GM19238 (cell line): ENCODE measurements at regions not wholly inside any gene's neighbourhood (a gene's known extent, or its start where the extent isn't known, plus 50 kb on each side); places are given as distances from the start of the nearest gene placed in this dataset.
"Not testable (repeated sequence)": the region's sequence is repeated elsewhere in the genome, so short reads cannot be mapped to it uniquely, and the experiment has no call there.

Source experiments
- DNase-seq: peaks from one replicate; pipeline ENCODE4 v3.0.0; 2011; ENCODE audit warnings: low spot score; ENCODE audit not compliant: insufficient read length

DNA sequence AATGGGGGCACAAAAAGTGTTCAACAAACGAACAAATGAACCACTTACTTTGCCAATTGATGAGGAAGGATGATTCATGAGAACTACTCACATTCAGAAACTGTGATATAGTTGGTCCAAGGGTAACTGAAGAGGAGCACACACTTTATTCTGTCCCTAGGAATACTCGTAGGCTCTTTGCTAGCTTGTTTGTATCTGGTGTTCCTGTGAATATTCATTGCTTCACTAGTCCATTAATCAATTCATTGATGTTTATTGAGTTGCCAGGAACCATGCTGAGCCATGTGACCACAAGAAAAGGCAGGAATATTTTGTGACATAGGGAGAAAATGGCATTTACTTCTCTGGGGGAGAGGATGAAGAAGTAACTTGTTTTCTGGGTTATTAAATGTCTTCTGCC is 338.3 kb downstream of the IL20RB start:
- DNase-seq = no peak

DNA sequence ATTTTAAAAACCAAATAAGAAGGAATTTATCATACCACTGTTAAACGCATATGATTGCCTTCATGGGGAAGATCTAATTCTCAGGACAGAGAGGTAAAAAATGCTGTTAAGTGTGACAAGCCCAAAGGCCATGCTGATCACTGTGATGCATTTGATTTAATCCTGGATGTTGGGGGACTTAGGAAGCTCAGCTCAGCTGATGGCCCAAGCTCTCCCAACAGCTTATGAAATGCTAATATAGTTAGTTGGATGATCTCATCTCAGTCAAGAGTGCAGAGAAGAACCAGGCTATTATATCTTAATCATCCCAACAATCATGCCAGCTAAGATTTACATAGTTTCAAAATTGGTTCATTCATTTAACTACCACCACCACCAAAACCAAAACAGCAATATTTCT is 340.0 kb downstream of the IL20RB start:
- DNase-seq = no peak

DNA sequence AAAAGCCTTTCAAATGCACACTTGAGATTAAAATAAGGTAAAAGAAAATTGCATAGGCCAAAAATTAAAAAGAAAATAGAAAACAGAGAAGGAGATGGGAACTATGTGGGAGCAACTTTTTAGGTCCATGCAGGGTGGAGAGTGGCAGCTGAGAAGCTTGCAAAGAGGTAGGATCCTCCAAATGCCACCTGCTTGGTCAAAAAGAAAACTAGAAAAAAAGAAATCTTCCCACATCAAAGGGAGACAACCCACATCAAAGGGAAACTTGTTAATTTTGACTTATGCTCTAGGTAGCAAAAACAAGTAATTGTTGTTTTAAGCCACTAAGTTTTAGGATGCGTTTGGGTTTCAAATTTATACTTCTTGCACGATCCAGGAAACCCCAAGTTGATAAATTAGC is 342.9 kb downstream of the IL20RB start:
- no peak for DNase-seq

DNA sequence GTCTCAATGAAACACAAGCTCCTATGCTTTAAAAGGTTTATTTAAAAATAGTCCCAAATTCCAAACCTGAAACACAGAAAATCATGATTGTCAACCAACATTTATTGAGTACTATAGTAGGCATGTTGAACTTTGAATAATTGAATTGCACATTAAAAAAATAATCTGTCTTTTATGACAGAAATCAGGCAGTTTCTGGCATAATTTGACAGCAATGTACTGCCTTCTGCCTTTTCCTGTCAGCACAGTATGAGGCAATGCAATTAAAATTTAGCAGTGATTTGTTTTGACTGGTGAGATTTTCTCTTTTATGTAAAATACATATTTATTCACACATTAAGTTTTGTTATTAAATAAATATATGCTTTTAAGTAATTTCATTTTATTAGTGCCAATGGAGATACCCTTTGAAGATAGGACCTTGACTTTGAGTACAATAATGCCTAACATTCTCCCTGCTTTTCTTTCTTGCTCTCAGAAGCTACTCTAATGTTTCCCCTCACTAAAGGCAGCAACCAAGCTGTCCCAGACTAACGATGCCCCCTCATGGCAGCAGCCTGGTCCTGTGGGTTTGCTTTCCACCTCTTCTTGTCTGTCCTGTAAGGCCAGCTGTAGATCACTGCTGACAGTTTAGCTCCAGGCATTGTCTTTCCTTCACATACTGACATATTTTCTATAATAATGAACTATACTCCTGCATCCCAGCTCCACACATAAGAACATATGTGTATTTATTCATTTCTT is 346.7 kb downstream of the IL20RB start:
- no peak for DNase-seq

DNA sequence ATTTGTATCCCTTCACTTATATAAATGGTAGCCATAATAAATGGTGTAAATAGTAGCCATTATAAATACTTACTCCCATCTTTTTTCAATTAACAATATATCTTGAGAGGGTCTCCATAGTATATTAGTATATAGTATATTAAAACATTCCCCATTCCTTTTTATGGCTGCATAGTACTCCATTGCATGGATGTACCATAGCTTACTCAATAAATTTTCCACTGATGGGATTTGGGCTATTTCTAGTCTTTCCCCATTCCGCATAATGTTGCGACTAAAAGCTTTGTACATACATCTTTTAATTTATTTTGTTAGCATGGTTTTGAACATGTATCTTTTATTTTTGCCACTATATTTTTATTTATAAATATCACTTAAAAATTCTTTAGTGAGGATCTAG is 366.3 kb downstream of the IL20RB start:
- no peak for DNase-seq

DNA sequence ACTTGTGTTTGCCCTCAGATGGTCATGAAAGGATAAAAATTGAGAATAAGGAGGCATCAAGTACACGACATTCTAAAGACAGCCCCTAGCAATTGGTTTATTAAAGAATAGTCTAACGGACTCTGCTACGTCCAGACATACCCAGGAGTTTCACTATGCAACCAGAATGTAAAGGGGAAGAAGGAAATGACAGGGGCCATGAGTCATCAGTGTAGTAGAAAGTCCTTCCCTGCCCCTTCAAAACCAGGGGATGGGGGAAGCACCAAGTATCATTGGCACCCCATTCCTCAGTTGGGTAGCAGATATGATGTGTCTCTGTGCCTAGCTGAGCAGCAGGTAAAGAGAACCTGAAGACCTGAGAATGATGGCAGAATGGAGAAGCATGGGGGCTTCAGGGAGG is 367.4 kb downstream of the IL20RB start:
- DNase-seq = no peak

DNA sequence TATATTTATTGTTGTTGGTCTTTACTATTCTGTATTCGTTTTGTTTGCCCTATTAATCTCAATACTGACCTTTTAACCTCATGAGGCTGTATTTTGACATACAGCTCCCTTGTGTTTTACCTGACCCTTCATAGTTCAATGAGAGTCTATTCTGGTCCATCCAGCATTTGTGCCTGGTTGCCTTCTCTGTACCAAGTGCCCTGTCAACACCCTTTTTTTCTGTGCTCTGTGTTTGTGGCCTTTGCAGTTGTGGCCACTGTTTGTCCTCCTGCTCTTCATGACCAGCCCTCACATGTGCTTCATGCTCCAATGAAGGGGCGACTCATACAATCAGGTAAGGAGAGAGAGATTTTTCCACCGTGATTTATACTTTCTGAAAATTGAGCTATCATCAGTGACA is 368.2 kb downstream of the IL20RB start:
- no peak for DNase-seq

DNA sequence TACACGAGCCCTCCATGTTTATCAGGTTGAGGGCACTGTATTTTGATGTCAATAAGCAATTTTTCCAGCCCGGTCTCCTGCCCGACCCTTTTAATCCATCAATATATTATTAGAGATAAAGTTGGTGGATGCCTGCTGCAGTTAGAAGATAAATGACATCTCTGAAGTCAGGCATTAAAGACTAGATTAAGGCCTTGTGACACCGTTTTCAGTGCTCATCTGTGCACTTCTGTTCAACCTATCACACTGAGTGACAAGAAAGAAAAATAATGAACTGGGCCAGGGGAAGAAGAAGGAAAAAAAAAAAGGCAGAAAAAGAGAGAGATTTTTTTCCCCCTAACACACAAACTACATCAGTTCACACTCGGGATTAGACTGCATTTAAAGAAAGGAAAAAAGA is 371.8 kb downstream of the IL20RB start:
- no peak for DNase-seq

DNA sequence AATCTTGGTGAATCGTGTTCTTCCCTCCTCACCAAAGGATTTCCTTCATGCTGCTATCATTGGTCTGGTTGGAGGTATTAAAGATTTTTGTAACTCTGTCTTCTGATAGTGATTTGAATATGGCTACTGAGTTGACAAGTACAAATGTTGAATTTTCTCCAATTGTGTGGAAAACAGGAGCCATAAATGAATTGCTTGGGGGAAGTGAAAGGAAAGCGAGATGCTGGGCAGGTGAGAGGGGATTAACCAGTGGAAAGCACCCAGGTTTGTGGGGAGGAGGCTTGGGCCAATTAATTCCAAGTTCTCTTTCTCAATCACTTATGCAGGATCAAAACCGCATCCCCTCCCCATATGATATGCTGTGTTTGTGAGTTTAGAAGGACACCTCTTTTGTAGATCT is 372.5 kb downstream of the IL20RB start:
- no peak for DNase-seq

DNA sequence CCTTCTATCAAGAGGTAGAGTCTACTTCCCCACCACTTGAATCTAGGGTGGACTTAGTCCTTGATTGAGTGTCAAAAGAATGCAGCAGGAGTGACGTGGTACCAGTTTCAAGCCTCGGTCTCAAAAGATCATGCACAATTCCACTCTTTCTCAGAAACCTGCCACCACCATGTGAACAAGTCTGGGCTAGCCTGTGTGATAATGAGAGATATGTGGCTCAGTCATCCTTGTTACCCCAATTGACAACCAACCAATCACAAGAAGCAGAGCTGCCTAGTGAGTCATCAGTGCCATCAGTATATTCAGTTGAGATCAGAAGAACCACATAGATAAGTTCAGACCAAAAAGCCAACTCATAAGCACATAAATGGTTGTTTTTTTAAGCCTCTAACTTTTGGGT is 374.5 kb downstream of the IL20RB start:
- DNase-seq = no peak

DNA sequence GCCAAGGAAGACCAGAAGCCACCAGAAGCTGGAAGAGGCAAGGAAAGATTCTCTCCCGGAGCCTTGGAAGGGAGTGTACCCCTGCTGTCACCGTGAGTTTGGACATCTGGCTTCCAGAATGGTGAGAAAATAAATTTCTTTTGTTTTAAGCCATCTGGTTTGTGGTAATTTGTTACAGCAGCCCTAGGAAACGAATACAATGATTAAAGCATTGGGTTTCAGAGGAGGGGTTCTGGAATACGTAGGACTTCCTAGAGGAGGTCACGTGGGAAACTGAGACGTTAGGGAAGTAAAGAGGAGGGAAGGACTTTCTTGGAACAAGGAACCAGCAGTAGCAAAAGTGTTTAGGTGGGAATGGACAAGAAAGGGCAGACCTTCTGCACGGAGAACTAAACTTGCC is 377.7 kb downstream of the IL20RB start:
- no peak for DNase-seq

DNA sequence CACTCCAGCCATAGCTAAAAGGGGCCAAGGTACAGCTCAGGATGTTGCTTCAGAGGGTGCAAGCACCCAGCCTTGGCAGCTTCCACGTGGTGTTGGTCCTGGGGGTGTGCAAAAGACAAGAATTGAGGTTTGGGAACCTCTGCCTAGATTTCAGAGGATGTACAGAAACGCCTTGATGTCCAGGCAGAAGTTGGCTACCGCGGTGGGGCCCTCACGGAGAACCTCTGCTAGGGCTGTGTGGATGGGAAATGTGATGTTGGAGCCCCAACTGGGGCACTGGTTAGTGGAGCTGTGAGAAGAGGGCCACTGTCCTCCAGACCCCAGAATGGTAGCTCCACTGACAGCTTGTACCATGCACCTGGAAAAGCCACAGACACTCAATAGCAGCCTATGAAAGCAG is 380.6 kb downstream of the IL20RB start:
- DNase-seq = not testable (repeated sequence)

DNA sequence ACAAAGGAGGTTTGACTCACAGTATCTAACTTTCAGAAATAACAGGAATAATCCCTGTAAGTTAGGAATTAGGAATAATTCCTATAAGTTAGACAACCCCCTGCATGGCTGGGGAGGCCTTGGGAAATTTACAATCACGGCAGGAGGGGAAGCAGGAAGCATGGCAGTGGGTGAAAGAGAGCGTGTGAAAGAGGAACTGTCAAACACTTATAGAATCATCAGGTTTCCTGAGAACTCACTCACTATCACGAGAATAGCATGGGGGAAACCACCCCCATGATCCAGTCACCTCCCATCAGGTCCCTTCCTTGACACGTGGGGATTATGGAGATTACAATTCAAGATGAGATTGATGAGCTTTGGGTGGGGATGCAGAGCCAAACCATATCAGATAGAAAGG is 385.5 kb downstream of the IL20RB start:
- no peak for DNase-seq

DNA sequence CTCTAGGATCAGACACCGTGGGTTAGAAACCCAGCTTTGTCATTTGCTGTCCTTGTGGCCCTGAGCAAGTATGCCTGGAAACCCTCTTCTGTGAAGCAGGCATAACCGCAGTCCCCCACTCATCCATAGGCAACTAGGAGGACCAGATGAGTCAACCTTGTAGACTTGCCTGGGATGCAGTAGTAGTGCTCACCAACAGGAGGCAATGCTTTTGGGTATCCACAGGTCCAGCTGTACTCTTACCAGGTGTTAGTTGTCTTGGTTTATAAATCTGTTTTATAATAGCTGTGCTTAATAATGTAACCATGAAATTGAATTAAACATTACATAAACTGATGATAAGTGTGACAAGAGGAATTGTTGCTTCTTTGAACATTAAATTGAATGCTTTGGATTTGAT is 389.3 kb downstream of the IL20RB start:
- DNase-seq = no peak

DNA sequence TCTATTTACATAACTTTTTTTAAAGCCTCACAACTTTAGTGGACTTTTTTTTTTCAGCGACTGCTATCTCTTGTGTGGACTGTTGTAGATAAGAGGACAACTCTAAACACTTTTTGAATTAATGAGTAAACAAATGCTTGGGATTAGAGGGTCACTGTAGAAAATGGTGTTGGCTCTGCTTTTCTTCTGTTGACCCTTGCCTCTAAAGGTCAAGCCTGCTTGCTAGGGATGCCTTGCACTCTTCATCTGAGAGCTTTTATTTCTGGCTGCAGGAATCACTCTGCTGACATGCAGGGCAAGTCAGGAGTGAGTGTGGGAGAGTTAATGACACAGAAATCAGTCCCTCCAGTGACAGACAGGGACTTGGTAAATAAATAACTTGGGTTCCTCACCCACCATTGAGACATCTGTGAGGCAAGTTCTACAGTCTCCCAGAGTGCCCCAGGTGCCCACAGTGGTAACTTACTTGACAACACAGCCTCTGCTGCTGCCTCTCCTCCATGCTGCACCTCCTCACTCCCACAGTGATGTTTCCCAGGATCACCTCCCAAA is 390.1 kb downstream of the IL20RB start:
- no peak for DNase-seq

DNA sequence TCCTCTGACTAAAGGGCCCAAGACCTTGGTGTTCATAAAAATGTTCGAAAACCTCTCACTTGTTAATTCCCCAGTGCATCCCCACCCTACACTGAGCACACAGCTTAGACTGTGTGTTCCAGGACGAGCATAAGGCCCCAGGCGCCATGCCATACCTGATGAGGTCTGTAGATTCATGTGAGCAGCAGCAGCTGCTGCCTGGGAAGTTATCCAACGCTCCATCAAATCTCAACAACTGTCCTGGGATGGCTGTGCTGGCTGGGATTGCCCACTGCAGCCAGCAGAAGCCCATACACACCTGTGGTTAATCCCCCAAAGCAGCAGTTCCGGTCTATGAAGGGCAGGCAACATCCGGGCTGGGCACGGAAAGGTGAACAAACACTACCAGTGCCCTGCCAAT is 391.2 kb downstream of the IL20RB start:
- no peak for DNase-seq

DNA sequence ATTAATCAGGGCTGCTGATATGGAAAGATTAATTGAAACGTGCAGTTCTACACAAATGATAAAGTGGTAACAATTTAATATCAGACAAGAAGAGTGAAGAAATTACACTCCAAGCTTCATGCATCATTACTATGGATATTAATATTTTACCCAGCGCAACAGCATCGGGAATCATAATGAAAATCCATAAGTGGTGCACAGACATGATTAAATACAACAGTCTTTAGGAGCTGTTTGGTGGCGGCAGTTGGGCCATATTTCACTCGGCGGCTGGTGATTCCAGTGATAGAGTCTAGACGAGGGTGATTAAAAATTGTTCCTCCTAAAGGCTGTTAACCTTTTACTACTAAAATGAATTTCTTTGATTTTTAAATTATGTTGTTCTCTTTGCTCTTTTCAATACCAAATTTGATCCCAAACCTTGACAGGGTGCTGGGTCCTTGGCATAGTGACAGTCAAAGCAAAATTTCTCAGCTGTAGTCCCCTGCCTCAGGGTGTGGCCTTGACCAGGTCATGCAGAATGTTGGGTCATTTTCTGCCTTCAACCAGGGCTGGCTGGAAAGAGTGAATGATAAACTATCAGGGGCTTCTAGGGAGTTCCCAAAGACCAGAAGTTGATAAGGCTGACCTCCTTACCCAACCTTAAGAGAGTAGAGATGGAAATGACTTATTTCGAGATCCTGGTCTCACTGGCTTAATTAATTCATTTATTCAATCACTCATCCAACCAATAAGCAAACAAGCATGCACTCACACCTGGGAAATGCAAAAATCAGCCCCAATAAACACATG is 392.0 kb downstream of the IL20RB start:
- DNase-seq = no peak

DNA sequence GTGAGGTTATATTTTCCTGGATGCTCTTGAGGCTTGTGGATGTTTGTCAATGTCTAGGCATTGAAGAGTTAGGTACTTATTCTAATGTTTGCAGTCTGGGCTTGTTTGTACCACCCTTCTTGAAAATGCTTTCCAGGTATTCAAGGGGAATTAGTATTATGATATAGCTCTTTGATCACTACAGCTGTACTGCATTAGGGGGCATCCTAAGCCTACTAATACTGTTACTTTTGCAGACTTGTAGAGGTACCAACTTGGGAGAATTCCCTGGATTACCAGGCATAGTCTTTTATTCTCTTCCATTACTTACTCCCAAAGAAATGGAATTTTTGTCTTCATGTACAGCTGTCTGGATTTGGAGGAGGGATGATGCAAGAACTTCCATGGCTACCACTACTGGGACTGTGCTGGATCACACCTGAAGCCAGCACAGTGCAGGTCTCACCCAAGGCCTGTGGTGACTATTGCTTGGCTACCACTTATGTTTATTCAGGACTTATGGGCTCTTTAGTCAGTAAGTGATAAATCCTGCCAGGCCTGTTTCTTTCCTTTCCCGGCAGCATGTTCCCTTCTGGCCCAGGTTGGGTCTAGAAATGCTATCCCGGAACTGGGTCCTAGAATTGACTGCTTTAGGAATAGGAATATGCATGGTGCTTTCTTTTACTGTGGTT is 402.9 kb downstream of the IL20RB start:
- DNase-seq = no peak

DNA sequence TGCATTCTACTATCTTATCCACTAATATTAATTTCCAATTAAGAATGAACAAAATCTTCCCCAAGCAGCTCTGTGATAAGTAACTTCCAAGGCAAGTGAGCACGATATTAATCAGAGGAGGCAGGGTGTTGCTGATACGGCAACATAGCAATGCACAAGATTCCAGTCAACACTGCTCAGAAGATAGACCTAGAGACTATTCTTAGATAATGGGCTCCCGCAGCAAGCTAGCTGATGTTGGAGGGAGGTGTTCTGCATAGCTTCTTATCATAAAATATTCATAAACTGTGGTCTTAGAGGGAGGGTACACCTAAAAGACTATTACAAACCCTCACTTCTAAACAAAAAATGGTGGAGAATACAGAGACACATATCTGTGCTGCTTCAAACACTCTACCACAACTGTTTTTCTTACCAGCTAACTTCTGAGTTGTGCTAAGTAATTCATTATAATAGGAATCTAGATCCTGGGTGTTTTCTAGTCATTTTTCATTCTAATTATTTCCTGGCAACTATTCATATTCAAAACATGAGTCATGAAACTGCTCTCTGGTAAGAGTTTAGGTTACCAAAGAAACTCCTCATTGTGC is 382.0 kb upstream of the SOX14 start:
- DNase-seq = no peak

DNA sequence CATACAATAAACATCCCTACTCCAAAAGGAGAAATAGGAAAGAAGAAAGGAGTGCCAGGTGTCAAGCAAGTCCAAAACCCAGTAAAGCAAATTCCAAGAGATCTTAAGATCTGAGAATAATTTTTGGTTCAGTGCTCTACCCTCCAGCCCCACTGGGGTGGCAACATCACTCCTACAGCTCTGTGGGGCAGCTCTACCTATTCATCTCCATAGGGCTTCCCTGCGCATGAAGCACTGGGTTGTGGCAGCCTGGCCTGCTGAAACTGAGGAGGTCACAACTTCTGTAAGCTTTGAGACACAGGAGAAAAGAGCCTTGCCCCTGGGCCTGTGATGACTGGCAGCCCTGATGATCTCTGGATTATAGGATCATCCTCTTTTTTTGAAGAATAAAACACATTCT is 378.2 kb upstream of the SOX14 start:
- no peak for DNase-seq

DNA sequence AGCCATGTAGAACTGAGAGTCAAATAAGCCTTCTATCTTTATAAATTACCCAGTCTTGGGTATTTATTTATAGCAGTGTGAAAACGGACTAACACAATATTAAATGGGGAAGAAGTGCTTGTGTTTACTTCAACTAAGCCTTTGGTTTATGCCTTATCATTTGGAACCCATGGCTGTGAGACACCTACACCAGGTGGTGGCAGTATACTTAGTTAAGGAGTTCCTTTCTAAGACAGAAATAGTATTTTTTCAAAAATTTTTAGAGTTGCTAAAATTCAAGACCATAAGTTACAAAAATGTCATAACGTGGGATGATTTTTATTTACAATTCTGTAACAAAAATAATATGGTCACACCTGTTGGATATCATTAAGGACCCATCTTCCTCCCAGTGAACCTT is 354.5 kb upstream of the SOX14 start:
- no peak for DNase-seq

DNA sequence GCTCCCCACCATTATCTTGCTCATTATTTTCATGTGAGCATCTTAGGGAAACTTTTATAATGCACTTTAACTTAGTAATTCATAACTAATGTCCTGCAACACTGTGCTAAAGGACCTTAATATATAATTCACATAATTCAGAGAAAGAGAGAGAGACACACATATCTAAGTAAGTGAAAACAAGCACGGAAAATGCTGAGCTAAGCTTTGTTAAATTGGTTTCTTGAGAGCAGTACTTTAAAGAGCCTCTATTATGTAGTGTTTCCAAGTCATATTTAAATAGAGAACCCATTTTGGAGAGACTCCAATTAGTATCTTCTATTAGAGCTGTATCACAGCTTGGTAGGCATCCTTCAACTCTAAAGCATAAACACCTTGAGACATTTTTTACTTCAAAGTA is 354.1 kb upstream of the SOX14 start:
- no peak for DNase-seq
